Keratinocyte (primary cell): ENCODE measurements at regions not wholly inside any gene's neighbourhood (a gene's known extent, or its start where the extent isn't known, plus 50 kb on each side); places are given as distances from the start of the nearest gene placed in this dataset.

Experiments used
- DNase-seq: peaks from one replicate; pipeline ENCODE4 v3.0.0-alpha.2; 2011; ENCODE audit warnings: low read depth, missing footprints, low spot score
- FAIRE-seq: peaks from 2 replicates; lab custom pipeline; 2011; peaks lifted over from hg19 to GRCh38; lab: Jason Lieb, UNC
- H2AFZ ChIP-seq: 2 replicates; pipeline ENCODE4 v1.6.0; 2012; ENCODE audit warnings: low read length, control low read depth, inconsistent platforms; ENCODE audit not compliant: control insufficient read depth
- H3K27ac ChIP-seq: 2 replicates; pipeline ENCODE4 v1.5.1; 2011; ENCODE audit warnings: low read length; ENCODE audit not compliant: control insufficient read depth, insufficient read depth
- H3K27me3 ChIP-seq: 3 replicates; pipeline ENCODE4 v1.6.0; 2011; ENCODE audit warnings: low read length; ENCODE audit not compliant: control insufficient read depth, insufficient read depth; ENCODE audit errors: extremely low read depth
- H3K36me3 ChIP-seq, 2 experiments: 2 replicates in 1 of 2; 3 replicates in 1 of 2; pipeline ENCODE4 v1.5.1; 2011; ENCODE audit warnings: low read length in 2 of 2, mild to moderate bottlenecking in 1 of 2; ENCODE audit not compliant: control insufficient read depth in 2 of 2, insufficient read depth in 2 of 2; ENCODE audit errors: extremely low read depth in 1 of 2
- H3K4me1 ChIP-seq: 3 replicates; pipeline ENCODE4 v1.5.1; 2011; ENCODE audit warnings: low read length; ENCODE audit not compliant: control insufficient read depth, insufficient read depth; ENCODE audit errors: extremely low read depth
- H3K4me2 ChIP-seq: 3 replicates; pipeline ENCODE4 v1.6.0; 2011; ENCODE audit warnings: low read depth, low read length; ENCODE audit not compliant: control insufficient read depth, insufficient read depth; ENCODE audit errors: extremely low read depth
- H3K4me3 ChIP-seq, 3 experiments: fragments of 200-600 bp in 1 of 3; sonication (generic) in 1 of 3; 2 replicates in 2 of 3; 3 replicates in 1 of 3; pipeline ENCODE4 v1.5.1; 2011 to 2016; ENCODE audit warnings: low read length in 3 of 3, mild to moderate bottlenecking in 3 of 3, control low read depth in 2 of 3, inconsistent platforms in 1 of 3, low read depth in 1 of 3, mixed read lengths in 1 of 3, mixed run types in 1 of 3, moderate library complexity in 1 of 3; ENCODE audit not compliant: control insufficient read depth in 2 of 3, insufficient read depth in 2 of 3; ENCODE audit errors: extremely low read depth in 1 of 3
- H3K79me2 ChIP-seq: 2 replicates; pipeline ENCODE4 v1.6.0; 2012; ENCODE audit warnings: low read length; ENCODE audit not compliant: control insufficient read depth, insufficient read depth
- H3K9ac ChIP-seq: 3 replicates; pipeline ENCODE4 v1.6.0; 2011; ENCODE audit warnings: low read length; ENCODE audit not compliant: control insufficient read depth, insufficient read depth; ENCODE audit errors: extremely low read depth
- H3K9me1 ChIP-seq: 3 replicates; pipeline ENCODE4 v1.6.0; 2011; ENCODE audit warnings: low read length; ENCODE audit not compliant: control insufficient read depth, insufficient read depth; ENCODE audit errors: extremely low read depth
- H3K9me3 ChIP-seq: 2 replicates; pipeline ENCODE4 v1.5.1; 2012; ENCODE audit warnings: low read depth, low read length; ENCODE audit not compliant: control insufficient read depth
- H4K20me1 ChIP-seq: 3 replicates; pipeline ENCODE4 v1.6.0; 2011; ENCODE audit warnings: low read length; ENCODE audit not compliant: control insufficient read depth, insufficient read depth; ENCODE audit errors: extremely low read depth
- CTCF ChIP-seq, 3 experiments: IDR thresholded peaks in 1 of 3; conservative IDR thresholded peaks in 1 of 3; optimal IDR thresholded peaks in 1 of 3; 2 replicates in 2 of 3; 3 replicates in 1 of 3; pipeline versions ENCODE3 to v1.5.1; 2011; ENCODE audit warnings: low read length in 3 of 3, mild to moderate bottlenecking in 3 of 3, moderate library complexity in 2 of 3, control low read depth in 1 of 3, inconsistent platforms in 1 of 3; ENCODE audit not compliant: insufficient read depth in 2 of 3; ENCODE audit errors: extremely low read depth in 1 of 3
- EZH2 ChIP-seq: IDR thresholded peaks from one replicate; pipeline ENCODE4 v1.6.1; 2012; ENCODE audit warnings: inconsistent platforms, mild to moderate bottlenecking, low read length, moderate library complexity
- dilution Hi-C: fragments of 300-500 bp; cut with MboI; formaldehyde crosslinking; loops from one replicate; pipeline ENCODE4 v1.7.0; 2020; ENCODE audit warnings: low sequenced_read_pairs; ENCODE audit not compliant: extremely low pct_ligation_motif_present

- Histone ChIP-seq H3K27ac (no peak overlapping the region), H2AFZ (no peak overlapping the region), H3K9me1 (no peaks in the 10 kb centered on the region), H3K4me3 (no peak overlapping the region), H3K9ac (no peak overlapping the region), H3K27me3 (no peaks in the 10 kb centered on the region), H3K4me2 (no peak overlapping the region), H3K4me1 (no peaks in the 10 kb centered on the region), H3K9me3 (peaks cover 7% of the 10 kb centered on the region), H3K36me3 (no peaks in the 10 kb centered on the region), H4K20me1 (no peaks in the 10 kb centered on the region), H3K79me2 (no peaks in the 10 kb centered on the region)
- no peak for DNase-seq
- no peak for FAIRE-seq
- TF ChIP-seq CTCF (optimal IDR thresholded peaks at IDR 0.05 in 1 of 3, IDR thresholded peaks at IDR 0.05 in 1 of 3, conservative IDR thresholded peaks at IDR 0.05 in 1 of 3; ENCODE audit: extremely low read depth in 1 of 3, insufficient read depth in 2 of 3, low read length in 3 of 3): no peak
- TF ChIP-seq EZH2: no peak
- dilution Hi-C loops: no loop called here
Observed at GRCh38 chr10:131571346-131571745, 259.8 kb upstream of the TCERG1L start.

GRCh38 chr10:131571865-131572264 is 260.3 kb upstream of the TCERG1L start:
- H2AFZ ChIP-seq: no peak overlapping the region
- dilution Hi-C loops: no loop called here
- DNase-seq (no peak), FAIRE-seq (no peak)
- no peaks in the 10 kb centered on the region for H3K9me1 ChIP-seq
- no peak overlapping the region for H3K27ac ChIP-seq
- no peaks in the 10 kb centered on the region for H3K27me3 ChIP-seq
- H3K4me2 ChIP-seq: no peak overlapping the region
- TF ChIP-seq EZH2 (no peak), CTCF (optimal IDR thresholded peaks at IDR 0.05 in 1 of 3, IDR thresholded peaks at IDR 0.05 in 1 of 3, conservative IDR thresholded peaks at IDR 0.05 in 1 of 3; ENCODE audit: extremely low read depth in 1 of 3, insufficient read depth in 2 of 3, low read length in 3 of 3) (no peak)
- H3K9me3 ChIP-seq: peaks cover 7% of the 10 kb centered on the region
- no peaks in the 10 kb centered on the region for H3K36me3 ChIP-seq
- no peaks in the 10 kb centered on the region for H3K79me2 ChIP-seq
- no peaks in the 10 kb centered on the region for H3K4me1 ChIP-seq
- no peak overlapping the region for H3K4me3 ChIP-seq
- no peaks in the 10 kb centered on the region for H4K20me1 ChIP-seq
- no peak overlapping the region for H3K9ac ChIP-seq
